ENCODE measurements at regions not wholly inside any gene's neighbourhood (a gene's known extent, or its start where the extent isn't known, plus 50 kb on each side); places are given as distances from the start of the nearest gene placed in this dataset.

GRCh38 chr2:21590026-21590690 is 466.4 kb downstream of the TDRD15 start:
- Histone ChIP-seq H3K9me3 (ENCODE audit: insufficient read depth, low read length) (no peaks in the 10 kb centered on the region), H3K4me1 (ENCODE audit: low read length) (no peaks in the 10 kb centered on the region), H3K4me3 (ENCODE audit: low read length) (no peak overlapping the region), H3K4me2 (ENCODE audit: low read length) (no peak overlapping the region), H4K20me1 (ENCODE audit: insufficient read depth, low read length) (no peaks in the 10 kb centered on the region), H3K27ac (ENCODE audit: low read length) (no peak overlapping the region), H3K27me3 (ENCODE audit: low read depth, low read length) (no peaks in the 10 kb centered on the region), H3K9ac (ENCODE audit: low read length) (no peak overlapping the region), H3K36me3 (replicated peaks; ENCODE audit: low read depth, low read length) (no peaks in the 10 kb centered on the region), H3K79me2 (ENCODE audit: low read length) (no peaks in the 10 kb centered on the region), H2AFZ (ENCODE audit: low read depth, low read length) (no peak overlapping the region)
- TF ChIP-seq EZH2phosphoT487 (IDR thresholded peaks at IDR 0.05; ENCODE audit: low read depth) (no peak), CTCF (IDR thresholded peaks at IDR 0.05; ENCODE audit: low read depth, low read length) (no peak)

- Histone ChIP-seq H3K4me1 (ENCODE audit: low read length) (no peaks in the 10 kb centered on the region), H4K20me1 (ENCODE audit: insufficient read depth, low read length) (no peaks in the 10 kb centered on the region), H3K79me2 (ENCODE audit: low read length) (no peaks in the 10 kb centered on the region), H3K36me3 (replicated peaks; ENCODE audit: low read depth, low read length) (no peaks in the 10 kb centered on the region), H3K4me3 (ENCODE audit: low read length) (no peak overlapping the region), H3K4me2 (ENCODE audit: low read length) (no peak overlapping the region), H3K9me3 (ENCODE audit: insufficient read depth, low read length) (no peaks in the 10 kb centered on the region), H2AFZ (ENCODE audit: low read depth, low read length) (no peak overlapping the region), H3K27ac (ENCODE audit: low read length) (no peak overlapping the region), H3K27me3 (ENCODE audit: low read depth, low read length) (no peaks in the 10 kb centered on the region), H3K9ac (ENCODE audit: low read length) (no peak overlapping the region)
- TF ChIP-seq CTCF (IDR thresholded peaks at IDR 0.05; ENCODE audit: low read depth, low read length) (no peak), EZH2phosphoT487 (IDR thresholded peaks at IDR 0.05; ENCODE audit: low read depth) (no peak)
Observed at GRCh38 chr2:21591926-21592325, 468.2 kb downstream of the TDRD15 start.

- no peak overlapping the region for H3K9ac ChIP-seq (ENCODE audit: low read length)
- no peaks in the 10 kb centered on the region for H3K79me2 ChIP-seq (ENCODE audit: low read length)
- no peaks in the 10 kb centered on the region for H3K27me3 ChIP-seq (ENCODE audit: low read depth, low read length)
- H4K20me1 ChIP-seq (ENCODE audit: insufficient read depth, low read length) = no peaks in the 10 kb centered on the region
- H3K9me3 ChIP-seq (ENCODE audit: insufficient read depth, low read length) = no peaks in the 10 kb centered on the region
- H3K4me3 ChIP-seq (ENCODE audit: low read length) = no peak overlapping the region
- H3K36me3 ChIP-seq (replicated peaks; ENCODE audit: low read depth, low read length) = no peaks in the 10 kb centered on the region
- no peak overlapping the region for H3K4me2 ChIP-seq (ENCODE audit: low read length)
- no peak for TF ChIP-seq CTCF (IDR thresholded peaks at IDR 0.05; ENCODE audit: low read depth, low read length)
- no peak for TF ChIP-seq EZH2phosphoT487 (IDR thresholded peaks at IDR 0.05; ENCODE audit: low read depth)
- H3K27ac ChIP-seq (ENCODE audit: low read length) = no peak overlapping the region
- no peaks in the 10 kb centered on the region for H3K4me1 ChIP-seq (ENCODE audit: low read length)
- H2AFZ ChIP-seq (ENCODE audit: low read depth, low read length) = no peak overlapping the region
Observed at GRCh38 chr2:21599417-21599816, 475.6 kb downstream of the TDRD15 start.

- no peaks in the 10 kb centered on the region for H3K79me2 ChIP-seq (ENCODE audit: low read length)
- no peaks in the 10 kb centered on the region for H3K27me3 ChIP-seq (ENCODE audit: low read depth, low read length)
- H3K27ac ChIP-seq (ENCODE audit: low read length) = no peak overlapping the region
- no peak overlapping the region for H2AFZ ChIP-seq (ENCODE audit: low read depth, low read length)
- H3K9me3 ChIP-seq (ENCODE audit: insufficient read depth, low read length) = no peaks in the 10 kb centered on the region
- no peak overlapping the region for H3K9ac ChIP-seq (ENCODE audit: low read length)
- H3K4me3 ChIP-seq (ENCODE audit: low read length) = no peak overlapping the region
- TF ChIP-seq CTCF (IDR thresholded peaks at IDR 0.05; ENCODE audit: low read depth, low read length) = no peak
- TF ChIP-seq EZH2phosphoT487 (IDR thresholded peaks at IDR 0.05; ENCODE audit: low read depth) = no peak
- H3K4me1 ChIP-seq (ENCODE audit: low read length) = no peaks in the 10 kb centered on the region
- H4K20me1 ChIP-seq (ENCODE audit: insufficient read depth, low read length) = no peaks in the 10 kb centered on the region
- no peaks in the 10 kb centered on the region for H3K36me3 ChIP-seq (replicated peaks; ENCODE audit: low read depth, low read length)
- no peak overlapping the region for H3K4me2 ChIP-seq (ENCODE audit: low read length)
Observed at GRCh38 chr2:21602789-21603188, 479.0 kb downstream of the TDRD15 start.
